ENCODE measurements at regions not wholly inside any gene's neighbourhood (a gene's known extent, or its start where the extent isn't known, plus 50 kb on each side); places are given as distances from the start of the nearest gene placed in this dataset.

DNA sequence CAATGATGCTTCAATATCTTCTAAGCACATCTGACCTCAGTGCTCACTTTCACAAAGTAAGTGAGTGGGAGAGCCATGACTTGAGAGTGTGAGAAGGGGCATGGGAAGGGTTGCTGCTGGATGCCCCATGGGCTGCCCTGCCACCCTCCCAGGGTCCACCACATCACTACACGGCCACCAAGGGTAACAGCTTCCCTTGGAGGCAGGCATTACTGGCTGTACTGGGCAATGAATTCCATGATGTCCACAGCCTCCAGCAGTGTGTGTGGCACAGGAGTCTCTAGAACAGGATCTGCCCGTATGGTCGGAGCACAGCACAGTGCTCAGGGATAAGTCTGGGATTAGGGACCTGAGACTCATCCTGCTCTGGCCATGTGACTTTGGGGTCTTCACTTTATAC, 481.0 kb upstream of the MYT1L start:
- DNase-seq (ENCODE audit: extremely low read depth in 1 of 2, low read depth in 1 of 2), result no peak

DNA sequence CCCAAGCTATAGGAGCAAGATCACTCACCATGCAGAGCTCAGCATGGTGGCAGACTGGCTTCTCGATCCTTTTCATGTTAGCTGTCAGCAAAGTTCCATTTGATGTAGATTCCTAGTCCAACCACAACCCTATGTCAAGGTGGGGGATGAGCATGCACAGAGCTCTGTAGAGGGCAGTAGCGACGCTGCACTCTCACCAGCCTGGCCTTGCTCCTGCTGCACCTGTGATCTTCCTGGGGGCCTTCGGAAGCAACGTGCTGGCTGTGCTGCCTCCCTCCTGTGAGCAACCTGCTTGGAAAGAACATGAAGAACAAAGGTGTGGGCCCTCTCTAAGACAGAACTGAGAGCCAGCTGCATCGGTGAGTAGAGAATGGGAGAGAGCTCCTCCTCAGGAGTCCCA, 479.4 kb upstream of the MYT1L start:
- DNase-seq (ENCODE audit: extremely low read depth in 1 of 2, low read depth in 1 of 2), result no peak

DNA sequence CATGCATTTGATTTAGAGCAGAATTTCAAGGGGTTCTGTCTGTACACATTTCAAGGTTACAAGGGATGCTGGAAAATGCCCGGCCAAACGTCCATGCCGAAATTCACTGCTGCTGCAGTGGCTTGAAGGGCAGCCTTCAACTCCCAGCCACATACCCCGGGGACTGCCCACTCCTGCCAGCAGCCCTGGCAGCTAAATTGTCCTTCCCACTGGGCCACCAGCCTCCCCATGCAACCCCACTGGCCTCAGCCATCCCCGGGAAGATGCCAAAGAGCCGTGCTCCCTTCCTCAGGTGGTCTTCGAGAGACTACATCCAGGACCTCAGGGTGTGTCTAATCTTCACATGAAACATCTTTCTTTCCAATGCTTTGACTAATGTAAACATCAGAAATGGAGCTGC, 478.7 kb upstream of the MYT1L start:
- no peak for DNase-seq (ENCODE audit: extremely low read depth in 1 of 2, low read depth in 1 of 2)

DNA sequence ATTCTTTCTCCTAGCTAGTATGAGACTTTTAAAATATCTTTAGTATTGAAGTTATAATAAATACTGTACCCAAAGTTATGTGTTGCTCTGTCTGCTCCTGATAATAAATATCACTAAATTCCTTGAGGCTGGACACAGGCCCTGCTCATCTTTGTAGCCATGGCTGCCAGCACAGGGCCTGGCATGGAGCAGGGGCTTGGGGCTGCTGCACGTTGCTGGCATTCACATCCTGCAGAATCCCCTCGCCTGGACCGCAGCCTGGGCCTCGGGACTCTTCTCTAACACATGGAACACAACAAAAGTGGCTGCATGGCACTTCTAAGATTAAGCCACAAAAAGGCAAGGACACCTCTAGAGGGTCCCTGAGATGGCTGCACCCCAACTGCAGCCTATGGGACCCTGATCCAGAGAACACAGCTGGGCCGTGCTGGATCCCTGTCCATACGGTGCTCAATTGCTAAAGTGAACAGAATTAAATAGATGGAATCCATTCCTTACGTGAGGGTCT, 477.5 kb upstream of the MYT1L start:
- DNase-seq (ENCODE audit: extremely low read depth in 1 of 2, low read depth in 1 of 2), result no peak

DNA sequence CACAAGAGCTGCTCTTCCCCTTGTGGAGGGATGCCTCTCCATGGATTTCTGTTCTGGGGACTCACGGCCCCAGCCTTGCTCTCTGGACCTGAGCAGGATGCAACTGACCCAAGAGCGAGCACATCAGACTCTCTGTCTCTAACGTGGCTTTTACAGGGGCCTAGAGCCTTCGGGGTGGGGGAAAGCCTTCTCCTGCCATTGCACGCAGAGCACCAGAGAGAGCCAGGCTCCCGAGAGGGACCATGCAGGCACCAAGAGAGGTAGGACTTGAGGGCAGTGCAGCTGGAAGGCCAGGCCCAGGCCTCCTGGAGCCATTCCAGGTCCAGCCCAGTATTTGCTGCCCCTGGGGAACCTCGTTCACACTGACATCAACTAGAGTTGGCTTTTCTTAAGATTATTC, 475.6 kb upstream of the MYT1L start:
- DNase-seq (ENCODE audit: extremely low read depth in 1 of 2, low read depth in 1 of 2), result no peak

DNA sequence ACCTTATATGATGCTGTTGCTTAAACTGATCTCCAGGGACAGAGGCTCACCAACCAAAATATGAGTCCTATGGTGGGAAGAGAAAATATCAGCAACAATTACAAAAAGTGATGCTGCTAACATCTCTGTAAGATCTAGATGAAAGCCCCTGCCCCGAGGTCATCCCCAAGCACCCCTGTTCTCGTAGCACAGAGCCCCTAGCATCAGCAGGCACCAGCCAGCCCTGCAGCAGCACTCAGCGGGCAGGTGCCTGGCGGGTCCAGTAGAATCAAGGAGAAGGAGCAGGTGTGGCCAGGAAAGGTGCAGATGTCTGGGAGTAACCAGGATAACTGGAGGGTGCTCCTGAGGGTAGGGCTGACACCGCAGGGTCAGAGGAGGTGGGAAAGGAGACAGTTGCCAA, 474.2 kb upstream of the MYT1L start:
- DNase-seq (ENCODE audit: extremely low read depth in 1 of 2, low read depth in 1 of 2), result no peak

DNA sequence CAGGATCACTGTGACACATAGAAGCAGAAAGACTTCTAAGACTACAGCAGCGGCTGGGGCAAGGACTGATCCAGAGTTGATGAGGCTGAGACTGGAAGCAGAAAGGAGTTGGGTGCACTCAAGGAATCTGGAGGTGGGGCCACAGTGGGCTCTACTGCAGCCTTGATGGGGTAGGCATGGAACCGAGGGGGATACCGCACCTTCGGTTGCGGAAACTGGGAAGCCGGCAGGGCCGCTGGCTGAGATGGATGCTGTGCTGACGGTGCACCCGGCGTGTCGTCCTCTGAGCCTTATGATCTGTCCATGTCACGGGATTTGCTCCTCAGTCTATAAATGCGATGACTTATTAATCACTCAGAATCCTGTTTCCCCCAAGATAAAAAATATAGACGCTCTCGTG, 473.5 kb upstream of the MYT1L start:
- no peak for DNase-seq (ENCODE audit: extremely low read depth in 1 of 2, low read depth in 1 of 2)

DNA sequence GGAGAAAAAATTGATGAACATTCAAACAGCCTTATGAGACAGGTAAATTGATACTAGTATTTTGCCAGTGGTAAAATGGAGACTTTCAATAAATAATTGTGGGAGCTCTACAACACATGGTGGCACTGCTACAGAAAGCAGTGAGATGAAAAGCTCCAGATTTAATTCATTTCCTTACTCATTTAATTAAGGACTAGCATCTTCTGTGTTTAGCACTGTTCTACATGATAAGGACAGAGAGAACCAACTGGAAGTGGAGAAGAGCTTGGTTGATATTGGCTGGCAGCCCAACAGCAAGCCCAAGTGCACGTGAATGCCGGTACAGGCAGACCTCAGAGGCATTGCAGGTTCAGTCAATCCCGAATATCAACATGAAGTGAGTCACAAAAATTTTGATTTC, 470.4 kb upstream of the MYT1L start:
- no peak for DNase-seq (ENCODE audit: extremely low read depth in 1 of 2, low read depth in 1 of 2)

DNA sequence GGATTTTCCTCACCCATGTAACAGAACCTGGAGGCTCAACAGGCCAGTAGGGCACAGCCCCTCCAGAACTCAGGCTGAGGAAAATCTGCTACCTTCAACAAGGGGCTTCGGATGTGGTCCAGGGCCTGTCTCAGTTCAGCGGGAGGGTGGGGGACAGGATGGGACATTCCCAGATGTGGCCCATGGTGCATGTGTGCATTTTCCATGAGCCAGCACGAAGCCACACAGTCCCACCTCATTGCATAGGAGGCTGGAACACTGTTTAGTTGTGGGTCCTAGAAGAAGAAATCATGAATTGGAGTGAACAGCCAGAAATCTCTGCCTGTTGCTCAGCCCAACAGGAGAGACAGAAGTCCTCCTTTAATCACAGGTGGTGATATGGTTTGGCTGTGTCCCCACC, 469.6 kb upstream of the MYT1L start:
- no peak for DNase-seq (ENCODE audit: extremely low read depth in 1 of 2, low read depth in 1 of 2)

DNA sequence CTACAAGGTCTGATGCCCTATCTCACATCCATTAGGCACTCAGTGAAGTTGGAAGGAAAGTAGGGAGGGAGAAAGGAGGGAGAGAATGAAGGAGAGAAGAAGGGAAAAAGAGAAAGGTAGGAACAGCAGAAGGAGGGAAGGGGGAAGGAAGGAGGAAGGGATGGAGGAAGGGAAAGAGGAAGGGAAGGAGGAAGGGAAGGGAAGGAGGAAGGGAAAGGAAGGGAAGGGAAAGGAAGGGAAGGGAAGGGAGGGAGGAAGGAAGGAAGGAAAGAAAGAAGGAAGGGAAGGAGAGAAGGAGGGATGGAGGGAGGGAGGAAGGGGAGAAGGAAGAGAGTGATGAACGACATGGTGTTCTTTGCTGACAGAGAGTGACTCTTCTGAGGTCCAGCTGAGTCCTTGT, 468.9 kb upstream of the MYT1L start:
- DNase-seq (ENCODE audit: extremely low read depth in 1 of 2, low read depth in 1 of 2), result no peak

DNA sequence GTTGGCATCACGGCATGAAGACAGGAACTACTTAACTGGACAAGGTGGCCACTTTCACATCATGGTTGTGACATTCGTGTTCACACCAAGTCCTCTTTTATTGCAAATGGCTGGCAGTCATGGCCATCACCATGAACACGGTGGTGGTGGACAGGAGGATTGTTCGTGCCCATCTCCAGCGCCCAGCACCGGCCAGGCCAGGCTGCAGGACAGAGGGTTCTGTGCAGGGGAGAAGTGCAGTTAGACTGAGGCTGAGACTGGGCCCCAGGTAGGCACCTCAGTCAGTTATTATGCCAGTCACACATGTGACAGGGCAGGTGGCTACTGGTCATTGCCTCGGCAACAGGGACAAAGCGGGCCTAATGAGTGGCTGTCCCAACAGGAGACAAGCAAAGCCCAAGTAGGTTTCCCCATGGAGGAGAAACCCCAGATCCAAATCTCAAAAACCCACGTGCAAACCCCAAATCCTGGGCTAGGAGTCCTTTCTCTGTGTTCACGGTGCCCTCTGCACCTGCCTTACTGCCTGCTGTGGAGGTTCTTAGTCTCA, 468.1 kb upstream of the MYT1L start:
- DNase-seq (ENCODE audit: extremely low read depth in 1 of 2, low read depth in 1 of 2), result no peak

DNA sequence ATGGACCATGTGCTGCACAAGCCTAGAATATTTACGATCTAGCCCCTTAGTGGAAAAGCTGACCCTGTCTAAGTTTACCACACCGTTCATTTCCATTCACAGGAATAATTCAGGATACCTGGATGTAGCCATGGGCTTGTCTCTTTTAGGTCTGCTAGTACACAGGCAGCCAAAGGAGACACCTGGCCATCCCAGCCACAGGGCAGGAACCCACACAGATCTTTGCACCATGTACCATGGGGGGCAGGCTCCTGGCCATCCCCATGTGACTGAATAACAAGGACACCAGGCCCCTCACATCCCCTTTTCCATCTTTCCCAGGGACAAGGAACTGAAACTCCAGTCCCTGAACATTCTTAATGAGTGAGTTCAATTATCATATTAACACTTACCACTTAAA, 467.3 kb upstream of the MYT1L start:
- DNase-seq (ENCODE audit: extremely low read depth in 1 of 2, low read depth in 1 of 2), result no peak

DNA sequence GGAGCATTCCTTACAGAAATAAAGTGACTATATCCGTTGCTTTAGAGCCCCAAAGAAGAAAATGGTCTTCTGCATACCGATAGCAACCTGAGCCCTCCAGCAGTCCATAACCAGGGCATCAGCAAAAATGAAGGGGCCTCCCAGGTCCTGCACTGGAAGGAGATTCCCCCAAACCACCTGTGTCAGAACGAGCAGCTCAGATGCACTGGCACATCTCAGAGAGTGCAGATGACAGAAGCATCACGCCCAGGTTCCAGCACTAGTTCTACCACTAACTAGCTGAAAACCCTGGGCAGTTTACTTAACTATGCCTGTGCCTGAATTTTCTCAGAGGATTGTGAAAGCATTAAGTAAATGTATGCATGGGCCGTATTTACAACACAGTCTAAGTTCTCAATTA, 466.7 kb upstream of the MYT1L start:
- DNase-seq (ENCODE audit: extremely low read depth in 1 of 2, low read depth in 1 of 2), result no peak

DNA sequence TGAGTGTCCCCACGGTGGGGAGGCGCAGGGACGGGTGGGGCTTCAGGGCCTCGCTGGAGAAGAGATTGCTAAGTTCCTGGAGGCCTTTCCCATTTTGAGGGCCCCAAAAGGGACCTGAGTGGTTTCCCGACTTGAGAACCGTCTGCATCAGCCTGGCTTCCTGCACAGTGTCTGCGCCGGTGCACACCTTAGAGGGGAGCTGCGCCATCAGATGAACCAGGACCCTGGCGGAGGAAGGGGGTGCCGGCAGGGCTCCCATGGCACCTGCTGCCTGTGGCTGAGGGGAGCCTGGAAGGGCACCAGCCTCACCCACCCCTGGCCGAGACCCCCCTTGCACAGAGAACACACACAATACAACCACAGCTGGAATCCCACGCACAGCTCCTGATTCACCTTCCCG, 465.1 kb upstream of the MYT1L start:
- DNase-seq (ENCODE audit: extremely low read depth in 1 of 2, low read depth in 1 of 2), result no peak

DNA sequence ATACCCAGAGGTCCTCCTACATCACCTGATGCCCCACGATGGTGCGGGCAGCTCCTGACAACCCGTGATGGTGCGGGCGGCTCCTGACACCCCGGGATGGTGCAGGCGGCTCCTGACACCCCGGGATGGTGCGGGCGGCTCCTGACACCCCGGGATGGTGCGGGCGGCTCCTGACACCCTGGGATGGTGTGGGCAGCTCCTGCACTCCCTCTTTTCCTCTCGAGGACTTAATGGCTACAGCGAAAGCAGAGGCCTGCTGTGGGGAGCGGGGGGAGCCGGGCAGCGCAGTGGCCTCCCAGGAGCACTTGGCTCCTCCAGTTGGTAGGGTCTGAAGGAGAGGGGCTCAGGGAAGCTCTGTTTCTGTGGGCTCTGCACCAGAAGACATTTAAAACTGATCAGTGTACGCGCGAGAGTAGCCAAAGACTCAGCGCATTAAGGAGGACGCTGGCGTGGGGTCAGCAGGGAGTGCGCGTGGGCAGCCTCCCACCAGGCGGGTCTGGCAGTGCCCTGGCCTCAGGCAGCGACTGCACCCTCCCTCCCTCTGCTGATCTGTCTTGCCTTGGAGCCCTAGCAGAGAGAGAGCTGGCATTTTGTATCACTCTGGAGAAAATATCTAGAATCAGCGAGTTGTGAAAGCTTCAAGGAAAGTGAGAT, 464.5 kb upstream of the MYT1L start:
- no peak for DNase-seq (ENCODE audit: extremely low read depth in 1 of 2, low read depth in 1 of 2)

DNA sequence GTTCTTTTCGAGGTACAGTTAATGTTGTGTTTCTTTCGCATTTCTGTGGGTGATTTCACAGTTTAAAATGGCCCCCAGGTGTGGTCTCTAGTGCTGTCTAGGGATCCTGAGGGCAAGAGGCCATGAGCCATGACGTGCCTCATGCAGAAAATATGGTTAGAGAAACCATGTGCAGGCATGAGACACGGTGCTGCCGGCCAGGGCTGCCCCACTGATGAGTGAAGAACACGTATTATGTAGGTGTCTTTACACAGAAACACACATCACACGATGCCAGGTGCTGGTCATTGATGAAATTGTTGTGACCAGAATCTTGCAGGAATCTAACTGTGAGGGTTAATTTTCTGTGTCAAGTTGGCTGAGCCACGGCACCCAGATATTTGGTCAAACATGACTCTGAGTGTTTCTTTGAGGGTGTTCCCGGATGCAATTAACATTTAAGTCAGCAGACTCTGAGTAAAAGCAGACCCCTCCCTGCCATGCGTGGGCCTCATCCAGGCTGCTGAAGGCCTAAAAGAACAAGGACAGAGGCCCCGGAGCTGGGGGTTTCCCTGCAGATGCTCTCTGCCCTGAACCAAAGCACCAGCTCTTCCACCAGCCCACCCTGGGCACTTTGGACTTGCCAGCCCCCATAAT, 463.0 kb upstream of the MYT1L start:
- DNase-seq (ENCODE audit: extremely low read depth in 1 of 2, low read depth in 1 of 2), result no peak

DNA sequence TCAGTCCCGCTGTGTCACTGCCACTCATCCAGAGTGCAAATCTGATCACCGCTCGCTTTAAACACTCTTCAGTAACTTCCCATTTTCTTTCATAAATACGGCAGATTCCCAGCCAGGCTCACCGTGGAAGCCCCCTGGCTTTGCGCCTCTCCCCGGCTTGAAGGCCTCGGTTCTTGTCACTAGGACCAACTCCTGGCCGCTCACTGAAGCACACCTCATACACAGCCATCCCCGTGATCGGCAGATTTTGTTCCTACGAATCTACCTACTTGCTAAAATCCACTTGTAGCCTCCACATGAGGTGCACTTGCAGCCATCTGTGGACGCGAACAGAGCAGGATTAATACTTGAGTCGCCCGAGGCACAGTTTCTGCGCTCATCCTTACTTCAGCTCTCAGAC, 462.4 kb upstream of the MYT1L start:
- DNase-seq (ENCODE audit: extremely low read depth in 1 of 2, low read depth in 1 of 2), result no peak

DNA sequence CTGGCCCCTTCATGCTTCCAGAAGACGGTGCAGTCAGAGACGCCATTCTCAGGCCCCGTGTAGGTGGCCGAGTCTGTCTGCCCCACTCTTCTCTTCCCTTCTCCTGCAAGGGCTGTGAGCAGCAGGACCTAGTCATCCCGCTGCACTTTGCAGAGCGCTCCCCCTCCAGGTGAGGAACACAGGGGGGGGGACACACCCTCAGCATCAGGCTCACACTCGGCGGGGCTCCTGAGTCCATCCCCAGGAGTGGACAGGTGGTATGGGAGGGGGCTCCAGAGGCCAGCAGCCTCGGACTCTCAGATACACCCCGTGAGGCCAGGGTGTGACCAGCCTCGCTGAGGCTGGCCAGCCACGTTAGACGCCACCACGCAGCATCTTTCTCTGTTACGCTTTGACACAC, 460.5 kb upstream of the MYT1L start:
- DNase-seq (ENCODE audit: extremely low read depth in 1 of 2, low read depth in 1 of 2), result no peak

DNA sequence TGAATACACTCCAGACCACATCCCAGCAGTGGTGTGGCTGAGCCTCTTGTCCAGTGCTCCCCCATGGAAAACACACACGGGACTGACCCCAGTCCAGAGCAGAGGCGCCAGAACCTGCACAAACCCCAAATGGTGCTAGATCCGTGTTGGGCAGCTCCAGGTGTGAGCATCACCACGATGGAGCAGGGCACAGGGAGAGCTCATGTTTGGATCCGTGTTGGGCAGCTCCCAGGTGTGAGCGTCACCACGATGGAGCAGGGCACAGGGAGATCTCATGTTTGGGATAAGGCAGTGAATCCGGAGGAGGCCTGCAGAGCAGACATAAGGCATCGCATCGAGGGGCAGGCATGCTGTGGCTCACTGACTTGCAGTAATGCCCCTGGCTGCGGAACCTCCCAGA, 460.0 kb upstream of the MYT1L start:
- DNase-seq (ENCODE audit: extremely low read depth in 1 of 2, low read depth in 1 of 2), result no peak

DNA sequence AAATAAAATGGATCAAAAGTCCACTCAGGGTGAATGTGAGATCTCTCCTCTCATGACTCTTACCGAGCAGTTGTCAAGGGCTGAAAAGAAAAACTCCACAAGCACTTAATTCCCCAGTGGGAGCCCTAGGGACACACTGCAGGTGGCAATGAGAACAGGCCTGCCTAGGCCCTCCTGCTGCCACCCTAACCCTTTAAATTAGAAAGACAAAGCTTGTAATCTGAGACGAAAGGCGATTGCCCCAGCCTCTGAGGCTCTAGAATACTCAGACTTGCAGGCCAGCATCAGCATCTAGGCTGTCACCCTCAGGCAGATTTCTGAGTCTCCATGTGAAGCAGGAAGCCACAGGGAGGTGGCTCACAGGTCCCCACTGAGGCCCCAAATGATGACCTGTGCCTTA, 457.0 kb upstream of the MYT1L start:
- no peak for DNase-seq (ENCODE audit: extremely low read depth in 1 of 2, low read depth in 1 of 2)

DNA sequence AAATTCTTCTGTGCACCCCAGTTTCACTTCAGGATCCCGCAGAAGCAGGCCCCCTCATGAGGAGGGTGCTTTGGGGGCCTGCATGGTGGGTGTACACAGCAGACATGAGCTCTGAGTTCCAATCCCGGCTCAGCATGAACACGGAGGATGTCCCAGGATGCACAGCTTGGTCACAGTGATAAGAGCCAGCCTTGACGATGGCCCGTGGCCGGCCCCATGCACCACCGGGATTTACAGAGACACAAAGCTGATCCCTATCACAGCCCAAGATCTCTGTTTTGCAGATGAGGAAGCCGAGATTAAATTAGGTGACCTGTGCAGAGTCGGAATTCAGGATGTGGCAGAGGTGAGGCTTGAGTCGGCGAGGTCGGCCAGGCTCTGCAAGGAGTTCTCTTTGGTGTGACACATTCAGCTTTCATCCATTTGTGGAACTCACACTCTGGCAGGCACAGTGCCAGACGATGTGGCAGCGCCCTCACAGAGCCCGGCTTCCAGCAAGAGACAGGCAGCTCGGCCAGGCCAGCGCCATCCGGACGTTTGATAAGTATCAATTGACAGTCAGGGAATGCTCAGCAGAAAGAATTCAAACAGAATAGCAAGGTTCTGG, 456.3 kb upstream of the MYT1L start:
- DNase-seq (ENCODE audit: extremely low read depth in 1 of 2, low read depth in 1 of 2), result no peak

DNA sequence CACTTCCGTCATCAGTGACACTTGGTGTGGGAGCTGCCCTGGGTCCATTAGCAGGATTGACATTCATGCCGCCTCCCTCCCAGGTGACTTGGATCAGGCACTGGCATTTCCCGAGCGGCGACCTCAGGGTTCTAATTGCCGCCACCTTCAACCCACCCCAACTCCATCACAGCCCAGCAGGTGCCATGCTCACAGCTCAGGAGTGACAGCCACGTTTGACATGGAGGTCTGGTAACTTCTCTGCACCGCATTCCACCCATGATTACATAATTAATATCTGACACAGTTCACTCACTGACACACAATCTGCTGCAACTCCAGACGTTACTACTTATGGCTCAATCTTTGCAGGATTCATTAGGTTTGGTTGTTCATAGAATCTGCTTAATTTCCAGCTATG, 450.9 kb upstream of the MYT1L start:
- no peak for DNase-seq (ENCODE audit: extremely low read depth in 1 of 2, low read depth in 1 of 2)

Data from stimulated activated CD8-positive, alpha-beta memory T cell treated with anti-CD3 and anti-CD28 coated beads, Interleukin-7, amount 100 ng/mL, for 48 hours (primary cell).